ENCODE measurements at regions not wholly inside any gene's neighbourhood (a gene's known extent, or its start where the extent isn't known, plus 50 kb on each side); places are given as distances from the start of the nearest gene placed in this dataset.

DNA sequence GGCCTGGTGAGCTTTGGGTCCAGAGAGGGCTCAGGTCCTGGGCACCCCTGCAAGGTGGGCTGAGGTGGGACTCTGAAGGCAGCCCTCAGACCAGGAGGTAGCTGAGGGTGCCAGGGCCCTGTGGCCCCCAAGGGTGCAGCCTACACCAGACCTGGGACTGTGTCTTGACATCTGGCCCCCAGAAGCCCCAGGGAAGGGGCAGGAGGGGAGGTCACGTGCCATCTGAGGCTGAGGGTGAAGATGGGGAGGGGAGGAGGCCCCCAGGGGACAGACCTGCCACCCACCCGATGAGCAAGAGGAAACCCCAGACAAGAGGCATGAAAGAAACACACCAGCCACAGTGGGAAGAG is 520.2 kb downstream of the BRD1 start:
- no peak for TF ChIP-seq EZH2 (IDR thresholded peaks at IDR 0.05; ENCODE audit: low read length, unreplicated experiment)
- TF ChIP-seq, protein P1, sequence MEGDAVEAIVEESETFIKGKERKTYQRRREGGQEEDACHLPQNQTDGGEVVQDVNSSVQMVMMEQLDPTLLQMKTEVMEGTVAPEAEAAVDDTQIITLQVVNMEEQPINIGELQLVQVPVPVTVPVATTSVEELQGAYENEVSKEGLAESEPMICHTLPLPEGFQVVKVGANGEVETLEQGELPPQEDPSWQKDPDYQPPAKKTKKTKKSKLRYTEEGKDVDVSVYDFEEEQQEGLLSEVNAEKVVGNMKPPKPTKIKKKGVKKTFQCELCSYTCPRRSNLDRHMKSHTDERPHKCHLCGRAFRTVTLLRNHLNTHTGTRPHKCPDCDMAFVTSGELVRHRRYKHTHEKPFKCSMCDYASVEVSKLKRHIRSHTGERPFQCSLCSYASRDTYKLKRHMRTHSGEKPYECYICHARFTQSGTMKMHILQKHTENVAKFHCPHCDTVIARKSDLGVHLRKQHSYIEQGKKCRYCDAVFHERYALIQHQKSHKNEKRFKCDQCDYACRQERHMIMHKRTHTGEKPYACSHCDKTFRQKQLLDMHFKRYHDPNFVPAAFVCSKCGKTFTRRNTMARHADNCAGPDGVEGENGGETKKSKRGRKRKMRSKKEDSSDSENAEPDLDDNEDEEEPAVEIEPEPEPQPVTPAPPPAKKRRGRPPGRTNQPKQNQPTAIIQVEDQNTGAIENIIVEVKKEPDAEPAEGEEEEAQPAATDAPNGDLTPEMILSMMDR (conservative IDR thresholded peaks at IDR 0.05; ENCODE audit: low read depth, low read length): no peak

Data from PC-3 (cell line).